ENCODE measurements at regions not wholly inside any gene's neighbourhood (a gene's known extent, or its start where the extent isn't known, plus 50 kb on each side); places are given as distances from the start of the nearest gene placed in this dataset.

- H3K36me3 ChIP-seq: no peaks in the 10 kb centered on the region
- TF ChIP-seq EP300 (IDR thresholded peaks at IDR 0.05) (no peak), CTCF (IDR thresholded peaks at IDR 0.05) (no peak)
- peaks cover 0 to 12% (median 3%) of the 10 kb centered on the region in 4 donors for H3K9me3 ChIP-seq
- 83 to 87% methylated on average over 7 of the region's 7 CpGs for WGBS, 2 donors
- no peaks in the 10 kb centered on the region for H3K4me1 ChIP-seq
- no peak for DNase-seq (ENCODE audit: low spot score in 2 of 2)
- peaks cover 0 to 3% of the 10 kb centered on the region in 2 donors for H3K27me3 ChIP-seq
- H3K4me3 ChIP-seq: no peak overlapping the region
- H3K27ac ChIP-seq: no peak overlapping the region
Measured at GRCh38 chr1:204744107-204744779, 58.7 kb upstream of the LRRN2 start.

GRCh38 chr1:204746838-204747442 lies 61.4 kb upstream of the LRRN2 start:
- H3K27me3 ChIP-seq: peaks cover 0 to 5% of the 10 kb centered on the region in 2 donors
- no peaks in the 10 kb centered on the region for H3K4me1 ChIP-seq
- no peaks in the 10 kb centered on the region for H3K36me3 ChIP-seq
- TF ChIP-seq CTCF (IDR thresholded peaks at IDR 0.05) (peak; percentile 36 to 91 (median 82)), POLR2A (IDR thresholded peaks at IDR 0.05) (no peak)
- H3K9me3 ChIP-seq: no peaks in the 10 kb centered on the region
- H3K27ac ChIP-seq: no peak overlapping the region
- peak in 1 of 2 donors; percentile 31 for DNase-seq (ENCODE audit: low spot score in 2 of 2)
- H3K4me3 ChIP-seq: no peak overlapping the region

- 35 to 36% methylated on average over 6 of the region's 6 CpGs for WGBS, 2 donors
- Histone ChIP-seq H3K36me3 (no peaks in the 10 kb centered on the region), H3K27ac (no peak overlapping the region), H3K9me3 (no peaks in the 10 kb centered on the region), H3K4me1 (no peaks in the 10 kb centered on the region), H3K27me3 (peaks cover 0 to 18% of the 10 kb centered on the region in 2 donors), H3K4me3 (no peak overlapping the region)
- TF ChIP-seq CTCF (IDR thresholded peaks at IDR 0.05) (no peak), EP300 (IDR thresholded peaks at IDR 0.05) (no peak), POLR2A (IDR thresholded peaks at IDR 0.05) (no peak)
- no peak for DNase-seq (ENCODE audit: low spot score in 2 of 2)
Measured at GRCh38 chr1:204751480-204751879, 65.9 kb upstream of the LRRN2 start.

- DNase-seq (ENCODE audit: low spot score in 2 of 2): no peak
- Histone ChIP-seq H3K36me3 (no peaks in the 10 kb centered on the region), H3K27me3 (peaks cover 0 to 18% of the 10 kb centered on the region in 2 donors), H3K4me3 (no peak overlapping the region), H3K27ac (no peak overlapping the region), H3K9me3 (no peaks in the 10 kb centered on the region), H3K4me1 (no peaks in the 10 kb centered on the region)
- no peak for TF ChIP-seq CTCF (IDR thresholded peaks at IDR 0.05)
- TF ChIP-seq POLR2A (IDR thresholded peaks at IDR 0.05): no peak
- TF ChIP-seq EP300 (IDR thresholded peaks at IDR 0.05): no peak
- 69 to 83% methylated on average over 7 to 22 of the region's 24 CpGs for WGBS, 2 donors
Measured at GRCh38 chr1:204751883-204752687, 66.5 kb upstream of the LRRN2 start.

GRCh38 chr1:204752688-204753040 lies 67.1 kb upstream of the LRRN2 start:
- no peak for TF ChIP-seq POLR2A (IDR thresholded peaks at IDR 0.05)
- no peak for TF ChIP-seq CTCF (IDR thresholded peaks at IDR 0.05)
- no peak for TF ChIP-seq EP300 (IDR thresholded peaks at IDR 0.05)
- H3K27me3 ChIP-seq: peaks cover 0 to 18% of the 10 kb centered on the region in 2 donors
- no peaks in the 10 kb centered on the region for H3K36me3 ChIP-seq
- 83 to 87% methylated on average over 6 of the region's 6 CpGs for WGBS, 2 donors
- no peak overlapping the region for H3K27ac ChIP-seq
- no peak for DNase-seq (ENCODE audit: low spot score in 2 of 2)
- no peaks in the 10 kb centered on the region for H3K9me3 ChIP-seq
- H3K4me1 ChIP-seq: no peaks in the 10 kb centered on the region
- H3K4me3 ChIP-seq: no peak overlapping the region

Measured in tibial nerve (tissue), 4 donors.